Kidney capillary endothelial cell (primary cell): ENCODE measurements at regions not wholly inside any gene's neighbourhood (a gene's known extent, or its start where the extent isn't known, plus 50 kb on each side); places are given as distances from the start of the nearest gene placed in this dataset.
"Not testable (repeated sequence)": the region's sequence is repeated elsewhere in the genome, so short reads cannot be mapped to it uniquely, and the experiment has no call there.

Experiments
- DNase-seq: peaks from one replicate; pipeline ENCODE4 v3.0.0-alpha.2; 2018; ENCODE audit warnings: low spot score

DNA sequence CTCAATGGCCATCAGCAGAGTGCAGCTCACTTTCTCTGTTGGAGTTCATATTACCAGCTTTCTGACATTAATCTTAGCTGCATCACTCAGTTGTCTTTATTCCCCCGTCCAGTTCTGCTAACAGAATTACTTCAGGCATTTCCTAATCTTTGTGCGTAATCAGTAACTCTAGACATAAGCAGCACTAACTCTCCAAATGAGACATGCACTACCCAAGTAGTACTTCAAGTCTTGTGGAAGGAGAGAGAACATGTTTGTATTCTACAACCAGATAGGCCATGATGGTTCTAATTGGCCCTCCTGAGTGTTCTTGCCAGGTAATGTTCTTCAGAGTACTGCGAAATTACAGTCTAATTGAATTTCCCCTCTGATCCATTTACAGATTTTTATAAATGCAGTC is 448.5 kb upstream of the RPS6KA3 start:
- no peak for DNase-seq

DNA sequence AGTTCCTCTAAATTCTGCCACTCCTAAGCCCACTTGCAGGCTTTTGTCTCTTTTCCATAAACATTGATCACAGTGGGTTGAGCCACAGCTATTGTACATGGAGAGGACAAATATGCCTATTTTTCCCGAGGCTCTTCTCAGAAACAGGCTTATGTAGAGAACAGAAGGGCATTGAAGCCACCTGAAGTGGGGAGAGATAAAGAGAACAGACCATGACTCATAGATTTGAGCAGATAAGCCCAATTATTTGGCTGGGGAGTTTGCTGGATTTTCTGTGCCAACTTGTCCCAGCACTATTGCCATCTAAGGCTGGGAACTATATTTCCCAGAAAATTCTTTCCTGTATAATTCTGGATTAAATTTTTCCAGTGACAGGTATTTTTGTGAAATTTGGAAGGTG is 446.1 kb upstream of the RPS6KA3 start:
- DNase-seq: no peak

- no peak for DNase-seq
Observed at GRCh38 chrX:20711366-20711765, 444.7 kb upstream of the RPS6KA3 start.

DNA sequence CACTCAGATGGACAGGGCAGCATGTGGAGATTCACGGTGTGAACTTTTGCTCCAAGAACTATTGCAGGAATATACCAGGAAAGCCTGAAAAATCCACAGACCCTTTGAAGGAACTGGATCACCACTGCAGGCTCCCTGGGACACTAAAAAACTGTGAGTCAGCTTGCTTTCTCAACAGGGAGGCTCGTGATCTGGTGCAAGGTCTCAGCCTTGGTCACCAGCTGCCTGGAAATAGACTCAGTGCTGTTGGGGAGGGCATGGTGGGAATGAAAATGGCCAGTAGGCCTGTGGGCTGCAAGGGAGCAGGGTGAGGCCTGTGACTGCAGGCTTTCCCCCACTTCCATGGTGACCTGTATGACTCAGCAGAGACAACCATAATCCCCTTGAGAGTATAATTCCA is 426.4 kb upstream of the RPS6KA3 start:
- DNase-seq: no peak

DNA sequence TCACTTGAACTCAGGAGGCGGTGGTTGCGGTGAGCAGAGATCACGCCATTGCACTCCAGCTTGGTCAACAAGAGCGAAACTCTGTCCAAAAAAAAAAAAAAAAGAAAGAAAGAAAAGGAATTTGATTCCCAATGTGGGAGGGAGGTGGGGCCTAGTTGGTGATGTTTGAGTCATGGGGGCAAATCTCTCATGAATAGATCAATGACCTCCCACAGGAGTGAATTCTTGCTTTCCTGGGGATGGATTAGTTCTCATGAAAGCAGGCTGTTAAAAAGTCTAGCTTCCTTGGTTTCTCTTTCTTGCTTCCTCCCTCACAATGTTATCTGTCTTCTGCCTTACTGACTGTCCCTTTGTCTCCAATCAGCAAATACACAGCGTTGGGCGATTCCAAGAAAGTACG is 419.5 kb upstream of the RPS6KA3 start:
- no peak for DNase-seq

- no peak for DNase-seq
Observed at GRCh38 chrX:20685652-20686051, 418.9 kb upstream of the RPS6KA3 start.

DNA sequence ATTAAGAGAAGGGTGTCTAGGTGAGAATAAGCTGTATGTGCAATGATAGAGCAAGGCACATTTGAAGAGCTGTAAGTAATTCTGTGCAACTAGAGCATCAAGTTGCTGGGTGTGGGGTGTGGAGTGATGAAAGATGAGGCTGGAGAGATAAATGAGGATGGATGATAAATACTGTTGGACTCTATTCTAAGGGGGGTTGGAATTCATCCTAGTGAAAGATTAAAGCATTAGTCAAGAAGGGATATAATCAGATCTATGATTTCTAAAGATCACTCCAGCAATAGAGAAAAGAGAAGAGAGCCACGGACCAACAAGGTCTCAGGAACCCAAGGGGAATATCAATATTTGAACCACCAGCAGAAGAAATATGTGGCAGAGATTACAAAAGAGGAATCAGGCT is 415.0 kb upstream of the RPS6KA3 start:
- DNase-seq: no peak

DNA sequence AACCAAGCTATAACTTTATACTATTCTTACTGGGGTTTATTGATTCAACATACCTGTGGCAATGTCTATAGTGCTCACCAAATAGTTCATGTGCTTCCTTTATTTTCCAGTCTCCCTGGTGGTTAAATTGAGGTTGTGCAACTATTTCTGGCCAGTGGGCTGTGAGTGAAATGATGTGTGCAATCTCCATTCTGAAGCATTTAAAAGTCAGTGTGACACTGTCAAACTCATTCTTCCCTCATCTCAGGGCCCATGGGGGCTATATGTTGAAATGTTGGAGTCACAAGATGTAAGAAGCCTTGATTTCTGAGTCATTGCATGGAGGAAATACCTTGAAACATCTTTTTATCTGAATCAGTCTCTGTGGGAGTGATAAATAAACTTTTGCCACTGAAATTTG is 414.3 kb upstream of the RPS6KA3 start:
- DNase-seq: no peak

DNA sequence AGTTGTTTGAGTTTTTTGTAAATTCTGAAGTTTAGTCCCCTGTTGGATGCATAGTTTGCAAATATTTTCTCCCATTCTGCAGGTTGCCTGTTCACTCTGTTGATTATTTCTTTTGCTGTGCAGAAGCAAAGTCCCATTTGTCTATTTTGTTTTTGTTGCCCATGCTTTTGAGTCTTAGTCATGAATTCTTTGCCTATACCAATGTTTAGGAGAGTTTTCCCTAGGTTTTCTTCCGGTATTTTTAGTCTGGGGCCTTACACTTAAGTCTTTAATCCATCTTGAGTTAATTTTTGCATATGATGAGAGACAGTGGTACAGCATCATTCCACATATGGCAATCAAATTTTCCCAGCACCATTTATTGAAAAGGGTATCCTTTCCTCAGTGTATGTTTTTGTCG is 405.8 kb upstream of the RPS6KA3 start:
- no peak for DNase-seq

DNA sequence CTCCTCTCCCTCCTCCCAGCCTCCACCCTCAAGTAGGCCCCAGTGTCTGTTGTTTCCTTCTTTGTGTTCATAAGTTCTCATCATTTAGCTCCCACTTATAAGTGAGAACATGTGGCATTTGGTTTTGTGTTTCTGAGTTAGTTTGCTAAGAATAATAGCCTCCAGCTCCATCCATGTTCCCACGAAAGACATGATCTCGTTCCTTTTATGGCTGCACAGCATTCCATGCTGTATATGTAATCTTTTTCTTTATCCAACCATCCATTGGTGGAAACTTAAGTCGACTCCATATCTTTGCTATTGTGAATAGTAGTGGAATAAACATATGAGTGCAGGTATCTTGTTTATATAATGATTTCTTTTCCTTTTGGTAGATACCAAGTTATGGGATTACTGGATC is 405.0 kb upstream of the RPS6KA3 start:
- not testable (repeated sequence) for DNase-seq

GRCh38 chrX:20670611-20671010 is 403.9 kb upstream of the RPS6KA3 start:
- no peak for DNase-seq

GRCh38 chrX:20668550-20668949 is 401.8 kb upstream of the RPS6KA3 start:
- DNase-seq: no peak

DNA sequence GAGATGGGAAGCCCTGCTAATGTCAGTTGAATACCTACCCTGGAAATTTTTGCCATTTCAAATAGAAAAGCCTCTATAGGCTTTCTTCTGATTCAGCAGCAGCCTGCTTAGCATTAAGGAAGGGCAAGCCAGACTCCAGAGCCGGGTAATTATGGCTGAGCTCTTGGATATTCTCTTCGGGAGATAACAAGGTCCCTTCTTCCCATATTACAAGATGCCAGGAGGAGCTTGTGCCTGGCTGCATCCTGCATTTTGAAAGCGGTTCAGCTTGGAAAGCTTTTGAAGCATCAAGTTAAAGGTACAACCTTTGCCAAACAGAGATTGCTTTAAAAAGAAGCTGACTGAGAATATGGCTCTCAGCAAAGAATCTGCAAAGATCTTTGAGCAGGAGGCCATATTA is 399.6 kb upstream of the RPS6KA3 start:
- DNase-seq: no peak

DNA sequence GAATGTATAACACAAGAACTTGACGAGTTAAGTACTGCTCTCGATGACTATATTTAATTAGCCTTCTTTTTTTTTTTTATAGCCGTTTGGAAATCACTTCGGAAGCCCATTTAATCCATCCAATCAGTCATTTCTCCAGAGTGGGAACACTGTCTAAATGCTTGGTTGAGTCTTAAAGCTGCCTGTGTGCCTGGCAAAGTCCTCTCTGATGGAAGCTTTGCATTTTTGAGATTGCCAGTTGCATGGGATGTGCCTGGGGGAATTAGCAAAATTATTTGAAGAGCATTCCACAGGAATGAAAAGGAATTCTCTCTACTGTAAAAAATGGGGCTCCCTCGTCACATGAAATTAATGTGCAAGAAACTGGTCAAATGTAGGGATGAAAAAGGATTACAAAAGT is 398.8 kb upstream of the RPS6KA3 start:
- DNase-seq: no peak

DNA sequence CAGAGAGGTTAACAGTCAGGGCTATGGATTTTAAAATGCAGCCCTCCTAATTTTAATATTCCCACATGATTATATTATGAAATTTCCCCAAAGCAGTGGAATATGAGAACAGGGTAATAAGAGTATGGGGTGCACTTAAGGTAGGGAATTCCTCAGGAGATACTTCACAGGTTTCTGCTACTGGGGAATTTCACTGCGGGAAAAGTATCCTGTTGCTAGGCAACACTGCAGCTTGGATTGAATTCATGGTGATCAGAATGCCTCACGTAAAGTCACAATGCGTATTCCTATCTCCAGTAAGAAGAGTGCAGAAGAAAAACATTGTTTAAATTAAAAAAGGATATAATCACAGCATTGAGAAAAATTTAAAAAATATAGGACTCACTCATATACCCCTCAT is 398.1 kb upstream of the RPS6KA3 start:
- no peak for DNase-seq

GRCh38 chrX:20664131-20664530 is 397.4 kb upstream of the RPS6KA3 start:
- DNase-seq: no peak

- DNase-seq: no peak
Observed at GRCh38 chrX:20663336-20663735, 396.6 kb upstream of the RPS6KA3 start.

GRCh38 chrX:20656721-20657120 is 390.0 kb upstream of the RPS6KA3 start:
- no peak for DNase-seq

- DNase-seq: no peak
Observed at GRCh38 chrX:20654596-20655106, 387.9 kb upstream of the RPS6KA3 start.

DNA sequence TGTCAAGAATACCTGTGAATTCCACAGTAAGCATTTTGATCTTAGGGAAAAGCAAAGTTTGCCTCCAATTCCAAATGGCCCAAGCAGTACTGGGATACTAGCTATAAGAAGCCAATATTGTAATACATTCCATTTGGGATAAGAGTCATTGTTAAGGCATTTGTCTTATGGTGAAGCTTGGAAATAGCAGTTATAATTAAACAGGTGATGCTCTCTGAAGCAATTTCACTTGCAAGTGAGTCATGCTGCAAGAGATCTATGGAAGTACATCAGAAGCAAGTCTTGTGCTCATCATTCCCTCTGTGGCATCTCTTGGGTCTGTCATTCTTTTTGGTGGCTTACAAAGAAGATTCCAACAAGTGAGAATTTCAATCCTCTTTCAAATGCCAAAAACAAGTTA is 386.4 kb upstream of the RPS6KA3 start:
- no peak for DNase-seq

DNA sequence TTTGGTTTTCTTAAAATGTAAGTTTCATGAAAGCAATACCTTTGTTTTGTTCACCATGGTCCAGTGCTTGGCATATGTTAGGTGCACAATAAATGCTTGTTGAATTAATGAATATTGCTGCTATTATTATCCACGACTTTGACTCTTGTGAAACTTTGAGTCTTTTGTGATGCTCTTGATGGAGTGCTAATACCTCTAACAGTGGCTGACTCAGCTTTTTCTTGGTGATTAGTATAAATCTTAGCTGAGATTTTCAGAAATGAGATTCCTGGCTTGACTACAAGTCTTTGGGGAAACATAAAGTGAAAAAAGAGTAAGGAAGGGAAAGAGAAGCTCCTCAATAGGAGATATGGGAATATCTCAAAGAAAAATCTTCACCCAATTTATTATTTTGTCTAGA is 375.2 kb upstream of the RPS6KA3 start:
- no peak for DNase-seq

GRCh38 chrX:20639115-20639514 is 372.4 kb upstream of the RPS6KA3 start:
- DNase-seq: no peak

GRCh38 chrX:20637351-20637750 is 370.6 kb upstream of the RPS6KA3 start:
- no peak for DNase-seq

DNA sequence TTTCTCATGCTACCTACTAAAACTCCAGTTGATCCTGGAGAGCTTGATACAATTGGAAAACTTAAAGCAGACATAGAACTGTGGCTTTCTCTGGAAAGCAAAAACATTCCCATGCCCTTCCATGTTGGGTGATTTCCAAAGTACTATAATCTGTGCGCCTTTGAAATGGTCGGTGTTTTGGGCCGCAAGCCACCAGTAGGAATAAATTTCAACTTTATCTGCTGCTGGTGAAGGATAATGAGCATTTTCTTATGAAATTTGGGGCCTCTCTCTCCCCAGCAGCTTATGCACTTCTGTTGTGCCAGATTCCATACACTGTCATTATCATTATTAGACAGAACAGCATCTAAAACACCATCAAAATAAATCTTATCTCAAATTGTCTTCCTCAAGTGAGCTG is 366.7 kb upstream of the RPS6KA3 start:
- no peak for DNase-seq

GRCh38 chrX:20623448-20623847 is 356.7 kb upstream of the RPS6KA3 start:
- DNase-seq: no peak
